Kidney glomerular epithelial cell (primary cell): ENCODE measurements at regions not wholly inside any gene's neighbourhood (a gene's known extent, or its start where the extent isn't known, plus 50 kb on each side); places are given as distances from the start of the nearest gene placed in this dataset.
"Not testable (repeated sequence)": the region's sequence is repeated elsewhere in the genome, so short reads cannot be mapped to it uniquely, and the experiment has no call there.

ENCODE experiments used
- DNase-seq: peaks from one replicate; lab custom pipeline; 2025; lab: John Stamatoyannopoulos, UW

DNA sequence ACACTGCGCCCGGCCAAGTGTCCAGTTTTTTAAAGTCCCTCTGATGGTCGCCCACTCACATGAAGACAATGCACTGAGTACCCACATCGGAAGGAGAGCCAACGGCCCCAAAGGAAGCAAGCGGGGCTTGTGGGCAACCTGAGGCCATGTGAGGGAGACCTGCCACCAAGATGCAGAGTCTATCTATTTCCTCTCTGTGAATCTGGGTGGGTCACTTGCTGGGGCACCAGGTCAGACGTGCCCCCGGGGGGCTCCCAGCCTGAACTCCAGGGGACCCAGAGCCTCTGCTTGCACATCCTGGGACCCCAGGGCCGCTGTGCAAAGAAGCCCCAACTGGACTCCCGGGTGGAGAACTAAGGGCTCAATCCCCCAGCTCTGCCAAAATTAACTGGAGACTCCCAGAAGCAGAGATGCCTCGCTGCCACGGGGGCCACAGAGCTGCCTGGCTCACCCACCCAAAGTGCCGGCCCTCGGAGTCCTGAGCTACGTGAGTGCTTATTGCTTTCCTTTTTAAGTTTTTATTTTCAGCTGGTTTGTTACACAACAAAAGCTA, 106.4 kb downstream of the BRD1 start:
- DNase-seq, result no peak

DNA sequence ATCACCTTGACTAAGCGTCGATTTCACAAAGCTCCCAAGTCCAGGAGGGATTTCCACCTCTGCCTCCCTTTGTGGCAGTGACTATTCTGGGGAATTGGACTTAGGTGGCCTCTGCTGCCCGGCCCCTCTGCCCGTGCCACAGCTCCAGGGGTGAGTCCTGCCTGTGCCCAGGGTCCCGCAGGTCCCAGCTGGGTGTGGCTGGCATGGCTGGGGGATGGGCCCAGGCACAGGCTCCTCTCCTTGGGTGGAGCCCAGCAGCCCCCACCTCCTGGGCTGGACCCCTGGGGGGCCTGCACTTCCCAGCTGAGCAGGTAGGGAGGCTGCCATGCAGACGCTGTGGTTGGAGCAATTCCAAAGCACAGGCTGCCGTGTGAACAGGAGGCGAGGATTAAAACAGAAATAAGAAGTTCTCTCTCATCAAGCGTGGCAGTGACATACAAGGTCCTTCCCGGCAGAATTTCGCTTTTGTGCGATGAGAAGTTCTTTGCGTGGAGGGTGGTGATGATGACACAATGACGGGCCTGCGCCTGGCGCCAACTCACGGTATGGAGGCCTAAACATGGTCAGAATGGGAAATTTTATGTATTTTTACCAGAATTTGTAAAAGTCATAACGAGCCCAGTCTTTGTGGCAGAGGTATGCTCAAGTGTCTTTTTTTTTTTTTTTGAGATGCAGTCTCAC, 107.3 kb downstream of the BRD1 start:
- no peak for DNase-seq

DNA sequence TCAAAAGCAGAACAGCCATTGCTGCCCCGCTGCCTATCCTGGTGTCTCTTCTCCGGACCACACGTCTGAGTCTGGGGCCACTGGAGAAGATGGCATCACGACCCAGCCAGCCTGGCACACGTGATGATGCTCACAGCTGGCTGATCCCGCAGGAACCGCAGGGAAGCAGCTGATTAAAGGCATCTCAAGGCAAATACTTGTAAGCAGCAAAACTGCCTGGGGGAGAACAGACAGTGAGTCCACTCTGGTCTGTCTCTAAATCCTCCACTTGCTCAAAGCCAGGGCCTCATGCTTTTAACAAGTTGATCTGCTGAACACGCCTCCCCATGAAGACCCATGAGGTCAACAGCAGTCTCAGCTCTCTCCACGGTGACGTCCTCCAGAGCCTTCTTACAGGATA, 108.6 kb downstream of the BRD1 start:
- DNase-seq, result no peak

DNA sequence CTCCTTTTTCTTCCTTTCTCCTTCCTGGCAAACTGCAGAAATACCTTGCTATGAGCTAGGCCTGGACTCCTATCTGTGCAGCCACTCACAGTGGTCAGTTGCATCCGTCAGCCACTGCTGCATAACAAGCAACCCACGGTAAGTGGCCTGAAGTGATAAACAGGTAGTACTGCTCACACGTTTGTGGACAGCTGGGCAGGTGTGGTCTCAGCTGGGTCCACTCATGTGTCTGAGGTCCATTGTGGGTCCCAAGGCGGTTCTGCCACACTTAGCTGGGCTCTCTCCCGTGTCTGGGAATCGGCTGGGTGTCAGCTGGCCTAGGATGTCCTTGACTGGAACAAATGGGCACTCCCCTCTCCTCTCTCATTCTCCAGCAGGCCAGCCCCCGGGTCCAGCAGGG, 109.3 kb downstream of the BRD1 start:
- DNase-seq, result no peak

DNA sequence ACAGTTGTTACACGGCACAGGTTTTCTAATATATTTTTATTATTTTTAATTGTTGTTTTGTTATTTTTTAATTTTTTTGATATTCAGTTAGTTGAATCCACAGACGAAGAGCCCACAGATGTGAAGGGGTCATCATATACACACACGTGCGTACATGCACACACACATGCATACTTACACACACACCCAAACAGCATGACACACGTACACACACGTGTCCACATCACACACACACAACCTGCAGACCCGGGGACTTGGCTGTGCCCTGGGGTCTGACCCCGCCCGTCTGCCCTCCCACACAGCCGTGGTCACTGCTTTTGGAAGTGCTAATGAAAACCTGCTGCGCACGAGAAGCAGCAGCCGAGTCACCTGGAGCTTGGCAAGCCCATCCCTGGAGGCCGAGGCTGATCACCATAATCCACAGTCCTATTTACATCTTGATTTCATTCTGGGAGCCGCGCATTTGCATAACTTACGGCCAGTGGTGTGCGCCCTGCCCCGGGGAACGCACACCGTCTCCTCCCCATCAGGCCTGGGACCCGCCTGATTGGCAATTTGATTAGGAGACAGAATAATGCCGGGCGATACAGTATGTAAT, 110.3 kb downstream of the BRD1 start:
- DNase-seq, result no peak

DNA sequence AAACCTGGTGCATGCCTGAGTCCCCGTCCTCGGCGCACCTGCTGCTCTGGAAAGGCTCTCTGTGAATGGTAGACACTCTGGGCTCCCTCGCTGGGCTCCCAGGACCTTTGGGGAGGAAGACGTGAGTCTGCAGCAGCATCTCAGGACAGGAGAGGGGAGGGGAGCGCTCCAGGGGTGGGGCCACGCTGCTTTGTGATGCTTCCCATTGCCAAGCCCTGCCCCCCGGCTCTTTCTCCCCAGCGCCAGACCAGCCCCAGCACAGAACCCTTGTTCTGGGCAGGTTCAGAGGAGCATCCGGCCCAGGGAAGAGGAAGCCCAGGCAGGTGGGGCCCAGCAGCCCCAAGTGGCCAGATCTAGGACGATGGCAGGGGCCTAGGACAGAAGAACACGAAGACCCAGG, 111.2 kb downstream of the BRD1 start:
- DNase-seq, result no peak

DNA sequence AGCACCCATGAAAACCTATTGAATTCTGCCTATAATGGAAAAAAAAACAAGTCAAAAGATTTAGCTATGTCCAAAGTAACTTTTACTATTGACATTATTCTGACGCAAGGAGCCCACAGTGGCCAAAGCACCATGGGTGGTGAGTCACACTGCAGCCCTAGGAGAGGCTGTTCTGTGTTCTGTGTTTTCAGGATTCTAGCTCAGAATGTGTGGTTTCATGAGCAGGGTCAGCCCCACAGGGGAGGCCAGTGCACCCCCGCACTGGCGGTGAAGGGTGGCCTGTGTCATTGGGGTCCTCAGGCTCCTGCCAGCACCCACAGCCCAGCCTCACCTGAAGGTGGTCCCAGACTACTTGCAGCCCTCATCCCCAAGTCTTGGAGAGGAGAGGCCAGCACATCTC, 112.2 kb downstream of the BRD1 start:
- no peak for DNase-seq

DNA sequence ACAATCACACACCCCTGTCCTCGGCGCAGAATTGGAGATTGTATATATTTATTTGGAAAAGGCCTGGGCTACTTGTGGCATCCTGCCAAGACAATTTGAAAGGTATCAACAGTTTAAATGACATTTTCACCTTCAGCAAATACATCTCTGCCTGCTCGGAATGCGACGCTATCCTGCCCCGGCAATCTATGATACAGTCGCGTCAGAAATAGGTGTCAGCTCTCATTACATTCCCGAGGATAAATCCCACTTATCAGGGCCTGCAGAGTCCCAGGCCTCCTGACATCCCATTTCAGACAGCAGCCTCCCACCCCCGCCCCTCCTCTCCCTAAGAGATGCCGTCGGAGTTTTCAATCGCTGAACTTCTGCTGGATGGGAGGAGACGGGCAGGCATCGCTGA, 114.7 kb downstream of the BRD1 start:
- DNase-seq, result no peak

DNA sequence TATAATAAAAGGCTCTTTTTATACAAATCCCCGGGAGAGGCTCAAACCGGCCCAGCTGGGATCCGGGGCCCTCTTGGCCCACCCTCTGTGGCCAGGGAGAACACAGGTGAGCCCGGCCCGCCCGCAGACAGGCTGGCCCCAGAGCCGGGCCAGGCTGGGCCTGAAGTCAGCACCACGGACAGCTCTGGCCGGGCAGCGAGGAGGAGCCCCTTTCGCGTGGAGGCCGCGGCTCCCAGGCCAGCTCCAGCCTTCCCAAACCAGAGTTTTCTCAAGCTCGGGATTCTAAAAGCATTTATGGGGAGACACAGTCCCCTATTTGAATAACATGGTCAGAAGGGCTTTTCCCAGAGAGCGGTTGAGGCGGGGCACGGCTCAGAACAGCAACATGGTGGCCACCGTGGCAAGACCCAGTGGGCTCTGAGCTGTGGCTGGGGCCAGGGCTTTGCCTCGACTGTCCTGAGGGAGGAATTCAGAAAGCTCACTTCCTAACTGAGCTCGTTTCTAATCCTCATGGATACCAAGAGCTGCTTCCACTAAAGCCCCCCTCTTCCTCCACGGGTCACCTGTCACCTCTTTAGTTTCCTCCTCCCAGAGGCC, 115.4 kb downstream of the BRD1 start:
- no peak for DNase-seq

DNA sequence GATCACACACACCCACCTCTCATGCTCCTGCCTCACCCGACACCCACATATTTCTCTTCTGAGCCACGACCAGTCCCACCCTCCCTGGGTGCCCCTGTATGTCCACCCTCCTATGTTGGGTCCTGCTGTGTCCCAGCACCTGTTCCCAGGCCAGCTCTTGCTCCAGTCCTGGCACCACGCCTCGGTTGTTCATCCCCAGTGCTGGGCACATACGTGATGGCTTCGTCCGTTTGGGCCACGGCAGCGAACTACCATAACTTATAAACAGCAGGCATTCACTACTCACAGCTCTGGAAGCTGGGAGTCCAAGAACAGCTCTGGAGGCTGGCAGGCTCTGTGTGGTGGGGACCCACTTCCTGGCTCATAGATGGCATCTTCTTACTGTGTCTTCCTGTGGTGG, 116.9 kb downstream of the BRD1 start:
- no peak for DNase-seq

DNA sequence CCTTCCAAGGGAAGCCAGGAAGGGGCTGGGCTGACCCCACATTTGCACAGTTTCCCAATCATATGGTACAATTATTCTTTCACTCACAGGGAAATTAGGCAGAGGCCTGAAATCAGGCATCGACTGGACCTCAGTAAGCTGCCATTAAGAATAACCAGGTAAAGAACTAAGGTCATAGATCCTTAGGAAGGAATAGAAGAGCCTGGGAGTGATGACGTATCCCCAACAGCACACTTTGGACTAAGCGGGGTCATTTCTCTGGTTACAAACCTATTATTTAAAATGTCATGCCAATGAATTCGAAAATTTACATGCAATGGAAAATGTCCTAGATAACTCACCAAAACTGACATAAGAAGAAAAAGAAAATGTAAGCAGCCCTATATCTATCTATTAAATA, 118.2 kb downstream of the BRD1 start:
- no peak for DNase-seq

DNA sequence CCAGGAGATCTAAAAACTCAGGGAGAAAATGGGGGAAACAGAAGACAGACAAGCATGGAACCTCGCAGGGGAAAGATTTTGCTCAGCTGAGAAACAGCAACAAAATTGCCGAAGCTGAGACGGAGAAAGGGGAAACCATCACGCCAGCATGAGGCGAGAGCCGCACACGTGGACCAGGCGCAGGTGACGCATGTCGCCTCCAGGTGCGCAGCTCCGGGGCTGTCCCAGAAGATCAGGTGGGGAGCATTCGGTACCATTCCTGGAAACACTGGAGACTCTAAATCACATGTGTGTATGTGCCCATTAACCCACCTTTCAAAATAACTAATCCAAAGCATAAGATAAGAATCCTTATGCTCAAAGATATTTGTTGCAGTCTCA, 121.7 kb downstream of the BRD1 start:
- no peak for DNase-seq

DNA sequence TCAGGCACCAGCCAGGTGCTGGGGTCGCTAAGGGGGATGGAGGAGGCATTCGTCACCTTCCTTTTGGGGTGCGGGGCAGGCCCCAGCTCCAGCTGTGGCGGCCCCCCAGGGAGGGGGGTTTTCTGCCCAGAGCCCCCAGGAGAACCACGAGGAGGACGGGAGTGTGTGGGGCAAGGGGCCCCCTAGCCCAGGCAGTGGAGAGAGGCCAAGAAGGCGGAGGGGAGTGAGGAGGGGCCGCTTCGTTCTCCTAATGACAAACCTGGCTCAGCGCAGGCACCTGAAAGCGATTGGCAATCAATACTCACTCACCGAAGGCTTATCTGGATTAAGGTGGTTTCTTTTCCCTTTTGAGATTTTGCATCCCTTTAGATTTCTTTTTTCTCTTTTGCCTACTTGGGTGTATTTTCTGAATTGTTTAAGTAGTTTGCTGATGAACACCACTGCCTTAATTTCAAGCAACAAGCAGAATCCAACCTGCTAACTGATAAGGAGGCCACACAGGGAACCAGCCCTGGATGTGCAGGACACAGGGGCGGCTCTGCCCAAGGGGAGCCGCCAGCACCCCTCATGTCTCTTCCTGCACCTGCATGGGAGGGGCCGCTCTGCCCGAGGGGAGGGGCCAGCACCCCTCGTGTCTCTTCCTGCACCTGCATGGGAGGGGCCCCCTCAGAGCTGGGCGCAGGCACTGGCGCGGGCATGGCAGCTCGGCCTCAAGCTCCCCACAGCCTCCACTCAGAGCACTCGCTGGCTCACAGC, 122.3 kb downstream of the BRD1 start:
- DNase-seq, result no peak

DNA sequence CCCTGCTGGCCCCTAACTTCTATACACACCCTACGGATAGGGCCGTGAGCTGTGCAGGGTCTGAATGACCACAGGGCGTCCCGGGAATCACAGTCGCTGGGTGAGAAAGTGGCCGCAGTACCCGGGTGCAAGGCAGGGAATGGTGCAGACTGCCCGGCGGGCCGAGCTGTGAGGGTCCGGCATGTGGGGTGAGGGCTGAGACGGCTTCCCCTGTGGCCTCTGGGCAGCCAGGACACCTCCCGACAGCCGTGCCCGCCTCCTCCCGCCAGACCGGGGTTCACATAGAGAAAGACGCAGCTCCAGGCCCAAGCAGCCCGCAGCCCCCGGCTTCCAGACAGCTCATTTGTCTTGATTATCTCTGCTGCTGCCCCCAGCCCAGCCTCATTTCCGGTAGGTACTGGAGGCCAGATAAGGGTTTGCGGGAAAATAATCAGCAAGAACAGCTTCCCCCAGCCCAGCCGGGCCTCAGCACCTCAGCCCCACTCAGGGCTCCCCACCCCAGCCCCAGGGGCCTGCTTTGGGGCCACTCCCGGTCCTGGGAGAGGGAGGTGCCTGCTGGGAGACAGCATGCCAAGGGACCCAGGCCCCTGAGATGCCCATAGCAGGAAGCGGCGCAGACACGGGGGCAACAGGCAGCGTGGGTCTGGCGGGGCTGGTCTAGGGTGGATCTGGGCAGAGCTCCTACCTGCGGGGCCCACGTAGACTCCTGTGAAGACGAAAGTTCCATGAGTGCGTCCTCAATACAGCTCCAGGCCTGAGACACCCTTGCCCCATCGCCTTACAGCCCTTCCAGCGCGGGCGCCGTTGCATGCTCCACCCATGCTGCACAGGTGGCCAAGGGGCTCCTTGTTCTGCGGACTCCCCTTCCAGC, 123.1 kb downstream of the BRD1 start:
- no peak for DNase-seq

DNA sequence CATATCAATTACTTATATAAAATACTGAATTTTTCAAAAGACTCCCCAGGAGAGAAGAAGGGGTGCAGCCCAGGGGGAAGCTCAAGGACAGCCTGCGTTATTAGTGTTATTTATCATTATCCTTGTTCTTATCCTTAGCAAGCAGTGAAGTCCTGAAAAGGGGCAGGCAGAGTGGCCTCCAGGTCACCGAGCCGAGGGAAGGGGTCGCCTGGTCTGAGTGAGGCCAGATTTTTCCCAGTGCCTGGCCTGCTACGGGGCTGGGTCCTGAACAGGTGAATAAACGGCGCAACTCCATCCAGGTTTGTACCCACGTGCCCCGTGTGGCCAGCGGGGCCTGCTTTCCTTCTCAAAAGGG, 123.7 kb downstream of the BRD1 start:
- DNase-seq, result no peak

DNA sequence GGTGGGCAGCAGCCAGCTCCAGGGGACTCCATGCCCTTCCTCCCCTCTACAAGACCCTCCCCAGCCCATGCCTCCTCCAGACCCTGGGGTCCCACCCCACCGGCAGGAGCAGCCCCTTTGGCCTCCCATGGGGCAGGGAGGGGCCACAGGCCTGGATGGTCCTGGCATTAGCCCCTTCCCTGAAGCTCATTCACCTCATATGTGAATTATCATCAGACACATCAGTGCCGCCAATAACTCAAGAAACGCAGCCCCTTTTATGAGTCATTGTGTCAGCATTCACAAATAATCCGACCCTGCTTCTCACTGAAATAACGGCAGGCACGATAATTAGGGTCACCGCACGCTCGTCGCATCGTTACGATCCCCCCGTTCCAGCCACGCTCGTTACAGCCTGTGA, 124.2 kb downstream of the BRD1 start:
- no peak for DNase-seq

DNA sequence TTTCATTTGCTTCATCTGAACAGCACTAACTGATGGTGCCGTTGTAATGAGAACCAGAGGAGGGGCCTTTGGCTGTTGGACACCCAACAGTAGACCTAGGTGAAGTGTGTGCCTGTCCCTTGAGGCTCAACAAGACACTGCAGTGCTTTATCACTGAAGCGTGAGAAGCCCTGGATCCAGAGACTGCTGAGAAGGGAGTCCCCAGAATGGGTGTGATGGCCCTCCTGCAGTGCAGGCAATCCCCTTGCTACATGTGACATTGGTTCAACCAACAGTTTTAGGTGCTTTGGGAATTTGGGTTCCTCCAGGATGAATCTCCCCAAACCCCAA, 125.6 kb downstream of the BRD1 start:
- DNase-seq, result no peak

DNA sequence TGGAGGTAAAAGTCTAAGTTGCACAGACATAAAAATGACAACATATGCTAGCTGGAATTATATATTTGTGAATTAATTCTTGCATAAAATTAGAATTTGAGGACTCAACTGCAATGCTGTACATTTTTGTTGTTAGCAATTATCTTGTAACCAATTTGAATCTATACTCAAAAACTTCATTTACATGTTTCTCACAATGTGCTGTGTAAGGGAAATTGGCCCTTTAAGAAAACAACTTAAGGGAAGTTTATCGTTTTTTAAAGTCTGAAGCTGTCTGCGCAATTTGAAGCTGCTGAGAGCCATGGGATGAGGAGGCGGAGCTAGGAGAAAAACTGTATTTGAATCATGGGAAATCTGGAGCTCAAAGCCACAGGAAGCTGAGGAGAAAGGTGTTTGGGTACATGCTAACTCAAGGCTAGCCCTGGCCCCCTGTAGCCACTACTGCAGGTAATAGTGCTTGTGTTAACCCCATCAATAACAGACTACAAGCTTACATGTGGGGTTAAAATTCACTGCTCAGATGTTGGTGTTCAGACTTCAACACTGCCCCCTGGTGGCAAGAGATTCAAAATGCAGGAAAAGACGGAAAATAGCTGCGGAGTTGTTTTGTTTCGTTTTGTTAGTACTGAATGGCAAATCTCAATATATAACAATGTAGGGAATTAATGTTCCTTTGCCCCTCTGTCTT, 126.1 kb downstream of the BRD1 start:
- DNase-seq, result no peak

DNA sequence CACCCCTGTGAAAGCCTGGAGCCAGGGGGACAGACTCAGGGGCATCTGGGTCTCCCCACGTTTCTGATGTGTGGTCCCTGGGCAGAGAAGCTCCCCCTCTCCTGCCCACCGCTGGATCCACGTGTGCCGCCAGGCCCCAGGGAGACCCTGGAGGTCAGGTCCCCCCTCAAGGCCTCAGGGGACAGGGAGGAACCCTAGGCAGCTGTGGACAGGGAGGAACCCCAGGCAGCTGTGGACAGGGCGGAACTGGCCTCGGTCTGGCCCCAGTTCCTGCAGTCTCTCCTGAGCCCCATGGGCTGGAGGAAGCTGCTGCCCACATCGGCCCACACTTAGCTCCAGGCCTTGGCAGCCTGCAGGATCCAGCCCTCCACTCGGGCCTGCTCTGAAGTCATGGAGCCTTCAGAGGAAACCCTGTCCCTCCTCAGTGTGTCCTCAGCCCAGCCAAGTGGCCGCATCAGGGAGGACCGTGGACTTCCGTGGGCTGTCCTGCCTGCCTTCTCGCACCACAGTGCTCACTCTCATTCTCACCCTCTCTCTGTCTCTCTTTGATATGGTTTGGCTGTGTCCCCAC, 127.7 kb downstream of the BRD1 start:
- no peak for DNase-seq

DNA sequence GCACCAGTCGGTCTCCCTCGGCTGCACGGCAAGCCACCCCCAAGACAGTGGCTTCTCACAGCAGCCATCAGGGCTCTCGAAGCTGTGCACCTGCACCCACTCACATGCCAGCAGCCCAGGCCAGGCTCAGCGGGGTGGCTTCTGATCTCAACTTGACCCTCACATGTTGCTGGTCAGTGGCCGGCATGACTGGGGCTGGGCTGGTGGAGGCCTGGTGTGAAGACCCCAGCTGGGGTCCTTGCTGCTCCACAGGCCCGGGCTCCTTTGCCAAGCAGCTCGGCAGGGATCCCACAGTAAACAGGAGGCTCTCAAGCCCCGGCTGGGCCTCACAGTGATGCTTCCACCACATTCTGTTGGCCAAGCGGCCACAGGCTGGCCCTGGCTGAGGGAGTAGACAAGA, 128.2 kb downstream of the BRD1 start:
- DNase-seq, result no peak

DNA sequence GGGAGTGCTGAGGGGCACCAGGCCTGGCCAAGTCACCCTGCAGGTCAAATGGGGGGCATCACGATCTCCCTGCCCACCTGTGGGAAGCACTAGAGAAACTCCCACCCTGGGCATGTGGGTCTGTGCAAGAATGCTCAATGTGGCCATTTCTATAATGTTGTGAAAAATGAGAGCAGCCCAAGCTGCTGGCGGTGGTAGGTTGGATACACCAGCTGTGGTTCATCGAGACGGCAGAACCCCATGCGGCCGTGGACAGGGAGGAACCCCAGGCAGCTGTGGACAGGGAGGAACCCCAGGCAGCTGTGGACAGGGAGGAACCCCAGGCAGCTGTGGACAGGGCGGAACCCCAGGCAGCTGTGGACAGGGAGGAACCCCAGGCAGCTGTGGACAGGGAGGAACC, 129.1 kb downstream of the BRD1 start:
- DNase-seq, result not testable (repeated sequence)
